ENCODE measurements at regions not wholly inside any gene's neighbourhood (a gene's known extent, or its start where the extent isn't known, plus 50 kb on each side); places are given as distances from the start of the nearest gene placed in this dataset.
A peak's percentile ranks its signal among the peaks of the same experiment; 100 is the strongest.

DNA sequence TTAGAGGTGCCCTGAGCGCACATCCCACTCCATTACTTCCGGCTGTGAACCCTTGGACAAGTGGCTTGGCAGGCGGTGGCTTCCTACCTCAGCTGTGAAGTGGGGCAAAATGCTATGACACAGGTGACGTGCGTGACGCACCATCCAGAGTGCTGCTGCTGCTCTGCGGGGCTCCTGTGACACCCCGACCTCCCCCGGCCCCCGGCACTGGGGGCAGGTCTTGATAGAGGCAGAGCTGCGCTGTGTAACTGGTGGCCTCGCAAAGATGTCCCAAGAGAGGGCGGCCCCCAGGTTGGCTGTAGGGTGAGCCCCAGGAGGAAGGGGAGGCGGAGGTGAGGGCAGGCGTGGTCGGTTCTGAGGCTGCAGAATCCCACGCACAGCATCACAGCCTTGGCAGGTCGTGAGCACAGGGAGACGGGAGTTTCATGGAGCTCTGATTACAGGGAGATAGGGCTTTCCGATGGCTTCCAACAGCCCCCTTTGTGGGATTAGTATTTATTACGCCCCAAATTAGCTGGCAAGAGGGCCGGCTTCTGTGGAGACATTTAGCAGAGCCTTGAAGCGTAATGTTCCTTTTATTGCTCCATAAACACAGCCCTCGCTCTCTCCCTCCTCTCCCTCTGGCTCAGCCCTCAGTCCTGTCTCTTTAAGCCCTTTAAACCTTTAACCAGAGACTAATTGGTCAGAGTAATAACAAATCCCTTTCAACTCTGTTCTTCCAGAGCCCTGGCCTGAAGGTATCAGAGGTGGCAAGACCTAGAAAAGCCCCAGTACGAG, 328.1 kb downstream of the C16orf95 start:
- H3K4me3 ChIP-seq (replicated peaks in 1 of 4; ENCODE audit: control extremely low read depth in 1 of 4, insufficient read depth in 1 of 4, low read depth in 3 of 4, low read length in 4 of 4): no peak overlapping the region
- no peak for TF ChIP-seq EZH2 (IDR thresholded peaks at IDR 0.05; ENCODE audit: low read length, missing control alignments)
- H2AFZ ChIP-seq (ENCODE audit: low read length): no peak overlapping the region
- H3K36me3 ChIP-seq (ENCODE audit: control insufficient read depth, insufficient read depth, low read length): no peaks in the 10 kb centered on the region
- H3K4me1 ChIP-seq (ENCODE audit: control insufficient read depth, extremely low read depth, insufficient read depth, low read length): peaks cover 9% of the 10 kb centered on the region
- H3K4me2 ChIP-seq (ENCODE audit: extremely low read depth, insufficient read depth, low read length): no peak overlapping the region
- no peak overlapping the region for H3K27ac ChIP-seq (ENCODE audit: insufficient read depth, low read length)
- no peak for DNase-seq (ENCODE audit: low read depth in 2 of 2)
- H3K79me2 ChIP-seq (ENCODE audit: control insufficient read depth, insufficient read depth, low read length): no peaks in the 10 kb centered on the region
- H3K9me3 ChIP-seq (ENCODE audit: control insufficient read depth, insufficient read depth, low read depth, low read length): no peaks in the 10 kb centered on the region
- no peaks in the 10 kb centered on the region for H3K27me3 ChIP-seq (ENCODE audit: control insufficient read depth, insufficient read depth, low read length)
- H3K9ac ChIP-seq (ENCODE audit: insufficient read depth, low read length): no peak overlapping the region
- no peaks in the 10 kb centered on the region for H4K20me1 ChIP-seq (ENCODE audit: control insufficient read depth, extremely low read depth, insufficient read depth, low read length)

DNA sequence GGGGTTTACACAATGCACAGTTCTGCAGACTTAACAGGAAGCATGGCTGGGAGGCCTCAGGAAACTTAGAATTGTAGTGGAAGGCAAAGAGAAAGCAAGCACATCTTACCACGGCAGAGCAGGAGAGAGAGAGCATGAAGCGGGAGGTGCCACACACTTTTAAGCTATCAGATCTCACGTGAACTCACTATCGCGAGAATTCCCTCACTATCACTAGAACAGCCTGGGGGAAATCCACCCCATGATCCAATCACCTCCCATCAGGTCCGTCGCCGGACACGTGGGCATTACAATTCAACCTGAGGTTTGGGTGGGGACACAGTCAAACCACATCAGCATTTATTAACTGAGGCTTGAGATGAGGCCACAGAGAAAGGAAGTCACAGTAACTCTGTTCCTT, 326.7 kb downstream of the C16orf95 start:
- no peak overlapping the region for H2AFZ ChIP-seq (ENCODE audit: low read length)
- H3K27ac ChIP-seq (ENCODE audit: insufficient read depth, low read length): no peak overlapping the region
- H4K20me1 ChIP-seq (ENCODE audit: control insufficient read depth, extremely low read depth, insufficient read depth, low read length): no peaks in the 10 kb centered on the region
- H3K9ac ChIP-seq (ENCODE audit: insufficient read depth, low read length): no peak overlapping the region
- DNase-seq (ENCODE audit: low read depth in 2 of 2): no peak
- TF ChIP-seq EZH2 (IDR thresholded peaks at IDR 0.05; ENCODE audit: low read length, missing control alignments): no peak
- TF ChIP-seq, protein P1, sequence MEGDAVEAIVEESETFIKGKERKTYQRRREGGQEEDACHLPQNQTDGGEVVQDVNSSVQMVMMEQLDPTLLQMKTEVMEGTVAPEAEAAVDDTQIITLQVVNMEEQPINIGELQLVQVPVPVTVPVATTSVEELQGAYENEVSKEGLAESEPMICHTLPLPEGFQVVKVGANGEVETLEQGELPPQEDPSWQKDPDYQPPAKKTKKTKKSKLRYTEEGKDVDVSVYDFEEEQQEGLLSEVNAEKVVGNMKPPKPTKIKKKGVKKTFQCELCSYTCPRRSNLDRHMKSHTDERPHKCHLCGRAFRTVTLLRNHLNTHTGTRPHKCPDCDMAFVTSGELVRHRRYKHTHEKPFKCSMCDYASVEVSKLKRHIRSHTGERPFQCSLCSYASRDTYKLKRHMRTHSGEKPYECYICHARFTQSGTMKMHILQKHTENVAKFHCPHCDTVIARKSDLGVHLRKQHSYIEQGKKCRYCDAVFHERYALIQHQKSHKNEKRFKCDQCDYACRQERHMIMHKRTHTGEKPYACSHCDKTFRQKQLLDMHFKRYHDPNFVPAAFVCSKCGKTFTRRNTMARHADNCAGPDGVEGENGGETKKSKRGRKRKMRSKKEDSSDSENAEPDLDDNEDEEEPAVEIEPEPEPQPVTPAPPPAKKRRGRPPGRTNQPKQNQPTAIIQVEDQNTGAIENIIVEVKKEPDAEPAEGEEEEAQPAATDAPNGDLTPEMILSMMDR (conservative IDR thresholded peaks at IDR 0.05 in 1 of 2, IDR thresholded peaks at IDR 0.05 in 1 of 2; ENCODE audit: low read depth in 1 of 2, low read length in 2 of 2): no peak
- no peak overlapping the region for H3K4me3 ChIP-seq (replicated peaks in 1 of 4; ENCODE audit: control extremely low read depth in 1 of 4, insufficient read depth in 1 of 4, low read depth in 3 of 4, low read length in 4 of 4)
- H3K4me1 ChIP-seq (ENCODE audit: control insufficient read depth, extremely low read depth, insufficient read depth, low read length): peaks cover 20% of the 10 kb centered on the region
- no peaks in the 10 kb centered on the region for H3K27me3 ChIP-seq (ENCODE audit: control insufficient read depth, insufficient read depth, low read length)
- H3K4me2 ChIP-seq (ENCODE audit: extremely low read depth, insufficient read depth, low read length): no peak overlapping the region
- no peaks in the 10 kb centered on the region for H3K36me3 ChIP-seq (ENCODE audit: control insufficient read depth, insufficient read depth, low read length)
- H3K79me2 ChIP-seq (ENCODE audit: control insufficient read depth, insufficient read depth, low read length): no peaks in the 10 kb centered on the region
- H3K9me3 ChIP-seq (ENCODE audit: control insufficient read depth, insufficient read depth, low read depth, low read length): no peaks in the 10 kb centered on the region

DNA sequence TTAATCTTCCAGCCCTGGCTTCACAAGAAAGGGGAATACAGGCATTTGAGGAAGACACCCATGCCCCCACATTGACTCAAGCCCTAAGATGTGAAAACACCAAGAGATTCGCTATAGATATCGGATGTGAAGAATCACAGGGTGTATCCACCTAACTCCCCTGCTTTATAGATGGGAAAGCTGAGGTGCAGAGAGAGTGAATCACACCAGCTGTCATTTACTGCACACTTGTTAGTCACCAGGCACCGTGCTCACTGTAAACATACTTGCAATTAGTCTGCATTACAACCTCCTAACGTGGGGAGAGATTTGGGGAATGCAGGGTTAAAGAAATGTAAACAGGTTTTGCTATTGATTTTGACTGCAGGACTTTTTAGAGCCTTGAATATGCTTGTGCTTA, 325.5 kb downstream of the C16orf95 start:
- H3K4me2 ChIP-seq (ENCODE audit: extremely low read depth, insufficient read depth, low read length): peak overlapping the region; percentile 17
- TF ChIP-seq, protein P1 (conservative IDR thresholded peaks at IDR 0.05 in 1 of 2, IDR thresholded peaks at IDR 0.05 in 1 of 2; ENCODE audit: low read depth in 1 of 2, low read length in 2 of 2): no peak
- no peak for TF ChIP-seq EZH2 (IDR thresholded peaks at IDR 0.05; ENCODE audit: low read length, missing control alignments)
- H3K79me2 ChIP-seq (ENCODE audit: control insufficient read depth, insufficient read depth, low read length): no peaks in the 10 kb centered on the region
- H2AFZ ChIP-seq (ENCODE audit: low read length): no peak overlapping the region
- H3K4me1 ChIP-seq (ENCODE audit: control insufficient read depth, extremely low read depth, insufficient read depth, low read length): peaks cover 20% of the 10 kb centered on the region
- no peaks in the 10 kb centered on the region for H3K9me3 ChIP-seq (ENCODE audit: control insufficient read depth, insufficient read depth, low read depth, low read length)
- H3K9ac ChIP-seq (ENCODE audit: insufficient read depth, low read length): no peak overlapping the region
- no peaks in the 10 kb centered on the region for H3K36me3 ChIP-seq (ENCODE audit: control insufficient read depth, insufficient read depth, low read length)
- no peak overlapping the region for H3K4me3 ChIP-seq (replicated peaks in 1 of 4; ENCODE audit: control extremely low read depth in 1 of 4, insufficient read depth in 1 of 4, low read depth in 3 of 4, low read length in 4 of 4)
- H4K20me1 ChIP-seq (ENCODE audit: control insufficient read depth, extremely low read depth, insufficient read depth, low read length): no peaks in the 10 kb centered on the region
- H3K27ac ChIP-seq (ENCODE audit: insufficient read depth, low read length): no peak overlapping the region
- peak; percentile 38 to 78 for DNase-seq (ENCODE audit: low read depth in 2 of 2)
- no peaks in the 10 kb centered on the region for H3K27me3 ChIP-seq (ENCODE audit: control insufficient read depth, insufficient read depth, low read length)
